Uterus (tissue), 3 donors: ENCODE measurements at regions not wholly inside any gene's neighbourhood (a gene's known extent, or its start where the extent isn't known, plus 50 kb on each side); places are given as distances from the start of the nearest gene placed in this dataset.

Experiments used
- DNase-seq, 2 donors: peaks; one replicate each; pipeline ENCODE4 v3.0.0-alpha.2; 2019 to 2020
- H3K27ac ChIP-seq, 2 donors: fragments of 200-600 bp; sonication (generic); 1 replicate in 1 of 2; 2 replicates in 1 of 2; pipeline ENCODE4 v1.5.1; 2016 to 2018
- H3K27me3 ChIP-seq, 2 donors: fragments of 200-600 bp; sonication (generic); one replicate each; pipeline ENCODE4 v1.5.1; 2018 to 2019; ENCODE audit warnings: control low read depth in 1 of 2
- H3K36me3 ChIP-seq, 2 donors: fragments of 200-600 bp; sonication (generic); one replicate each; pipeline ENCODE4 v1.5.1; 2019; ENCODE audit warnings: control low read depth in 1 of 2
- H3K4me1 ChIP-seq, 2 donors: fragments of 200-600 bp; sonication (generic); one replicate each; pipeline ENCODE4 v1.5.1; 2018 to 2019; ENCODE audit warnings: control low read depth in 1 of 2
- H3K4me3 ChIP-seq, 2 donors: fragments of 200-600 bp; sonication (generic); 1 replicate in 1 of 2; 2 replicates in 1 of 2; pipeline ENCODE4 v1.5.1; 2018 to 2019; ENCODE audit warnings: mild to moderate bottlenecking in 1 of 2
- H3K9me3 ChIP-seq, 2 donors: fragments of 200-600 bp; sonication (generic); one replicate each; pipeline ENCODE4 v1.5.1; 2019; ENCODE audit warnings: control low read depth in 1 of 2
- CTCF ChIP-seq, 4 experiments: fragments of 200-600 bp in 2 of 4; fragments of 450-650 bp in 2 of 4; sonication (generic) in 2 of 4; IDR thresholded peaks; one replicate each; pipeline ENCODE4 v1.5.1; 2016 to 2019; ENCODE audit warnings: antibody characterized with exemption in 4 of 4, mild to moderate bottlenecking in 2 of 4, moderate library complexity in 1 of 4
- POLR2A ChIP-seq, 2 donors: fragments of 450-650 bp; IDR thresholded peaks; one replicate each; pipeline ENCODE4 v1.6.1; 2016; ENCODE audit warnings: antibody characterized with exemption in 2 of 2, mild to moderate bottlenecking in 1 of 2, moderate library complexity in 1 of 2
- intact Hi-C: fragments of 100-400 bp; cut with DNase I; formaldehyde crosslinking; loops from one replicate; pipeline ENCODE4 v1.15.1; 2023; ENCODE audit warnings: low total_unique reads
- donor health status: DM: yes; HTN: yes; CAD: no.

GRCh38 chr18:76572518-76573247 lies 77.6 kb upstream of the ZNF516 start:
- intact Hi-C loops, result no loop called here
- Histone ChIP-seq H3K27me3 (no peaks in the 10 kb centered on the region), H3K27ac (no peak overlapping the region), H3K9me3 (no peaks in the 10 kb centered on the region), H3K4me3 (no peak overlapping the region), H3K36me3 (no peaks in the 10 kb centered on the region), H3K4me1 (no peaks in the 10 kb centered on the region)
- DNase-seq, result no peak
- no peak for TF ChIP-seq POLR2A (IDR thresholded peaks at IDR 0.05)
- no peak for TF ChIP-seq CTCF (IDR thresholded peaks at IDR 0.05)

GRCh38 chr18:76571689-76572088 lies 76.6 kb upstream of the ZNF516 start:
- H3K9me3 ChIP-seq, result no peaks in the 10 kb centered on the region
- TF ChIP-seq CTCF (IDR thresholded peaks at IDR 0.05) (no peak), POLR2A (IDR thresholded peaks at IDR 0.05) (no peak)
- no peaks in the 10 kb centered on the region for H3K27me3 ChIP-seq
- no peak overlapping the region for H3K27ac ChIP-seq
- no peak for DNase-seq
- no peaks in the 10 kb centered on the region for H3K36me3 ChIP-seq
- no peak overlapping the region for H3K4me3 ChIP-seq
- H3K4me1 ChIP-seq, result no peaks in the 10 kb centered on the region
- intact Hi-C loops, result no loop called here

GRCh38 chr18:76570856-76571255 lies 75.8 kb upstream of the ZNF516 start:
- H3K27ac ChIP-seq, result no peak overlapping the region
- intact Hi-C loops, result no loop called here
- TF ChIP-seq CTCF (IDR thresholded peaks at IDR 0.05) (no peak), POLR2A (IDR thresholded peaks at IDR 0.05) (no peak)

GRCh38 chr18:76569644-76570419 lies 74.8 kb upstream of the ZNF516 start:
- intact Hi-C loops, result no loop called here
- TF ChIP-seq CTCF (IDR thresholded peaks at IDR 0.05), result no peak
- TF ChIP-seq POLR2A (IDR thresholded peaks at IDR 0.05), result no peak
- DNase-seq, result no peak
- Histone ChIP-seq H3K9me3 (no peaks in the 10 kb centered on the region), H3K4me1 (no peaks in the 10 kb centered on the region), H3K4me3 (no peak overlapping the region), H3K36me3 (no peaks in the 10 kb centered on the region), H3K27ac (no peak overlapping the region), H3K27me3 (no peaks in the 10 kb centered on the region)

More at GRCh38 chr18:76570856-76571255, 75.8 kb upstream of the ZNF516 start:
- no peak for DNase-seq
- no peaks in the 10 kb centered on the region for H3K9me3 ChIP-seq
- H3K4me3 ChIP-seq, result no peak overlapping the region
- H3K36me3 ChIP-seq, result no peaks in the 10 kb centered on the region
- no peaks in the 10 kb centered on the region for H3K4me1 ChIP-seq
- no peaks in the 10 kb centered on the region for H3K27me3 ChIP-seq

- intact Hi-C loops, result no loop called here
- Histone ChIP-seq H3K27ac (no peak overlapping the region), H3K9me3 (no peaks in the 10 kb centered on the region), H3K27me3 (no peaks in the 10 kb centered on the region), H3K4me3 (no peak overlapping the region), H3K4me1 (peaks cover 0 to 5% of the 10 kb centered on the region in 2 donors), H3K36me3 (no peaks in the 10 kb centered on the region)
- no peak for DNase-seq
- TF ChIP-seq CTCF (IDR thresholded peaks at IDR 0.05) (no peak), POLR2A (IDR thresholded peaks at IDR 0.05) (no peak)
These were observed 73.7 kb upstream of the ZNF516 start for GRCh38 chr18:76568731-76569130.
